NCI-H187 treated with DMSO at 0.1 percent for 48 hours (cell line): ENCODE measurements at regions not wholly inside any gene's neighbourhood (a gene's known extent, or its start where the extent isn't known, plus 50 kb on each side); places are given as distances from the start of the nearest gene placed in this dataset.
"Not testable (repeated sequence)": the region's sequence is repeated elsewhere in the genome, so short reads cannot be mapped to it uniquely, and the experiment has no call there.

Experiments
- DNase-seq: peaks from one replicate; lab custom pipeline; 2025; lab: John Stamatoyannopoulos, UW

GRCh38 chr3:110327870-110328269 lies 743.7 kb upstream of the NECTIN3 start:
- DNase-seq, result no peak

- not testable (repeated sequence) for DNase-seq
Observed at GRCh38 chr3:110331562-110331961, 740.1 kb upstream of the NECTIN3 start.

- no peak for DNase-seq
Observed at GRCh38 chr3:110332629-110333028, 739.0 kb upstream of the NECTIN3 start.

GRCh38 chr3:110341047-110341446 lies 730.6 kb upstream of the NECTIN3 start:
- DNase-seq, result no peak

DNA sequence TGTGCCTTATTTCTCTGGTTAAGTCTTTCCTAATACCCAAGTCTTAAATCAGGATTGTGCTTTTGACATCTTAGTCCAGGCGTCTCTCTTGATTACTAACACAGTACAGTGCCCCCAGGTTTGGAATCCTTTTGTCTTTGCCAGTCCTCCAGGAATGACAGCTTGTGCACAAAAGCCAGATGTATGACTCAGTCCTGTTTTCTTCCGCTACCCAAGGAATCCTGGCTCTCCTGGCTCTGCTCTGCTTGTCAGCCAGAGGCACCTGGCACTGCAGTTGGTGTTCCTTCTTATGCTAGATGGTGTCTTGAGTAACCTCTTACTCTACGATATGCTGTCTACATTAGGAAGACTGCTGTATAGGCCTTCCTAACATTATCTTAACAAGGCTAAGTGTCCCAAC lies 728.2 kb upstream of the NECTIN3 start:
- DNase-seq, result no peak

DNA sequence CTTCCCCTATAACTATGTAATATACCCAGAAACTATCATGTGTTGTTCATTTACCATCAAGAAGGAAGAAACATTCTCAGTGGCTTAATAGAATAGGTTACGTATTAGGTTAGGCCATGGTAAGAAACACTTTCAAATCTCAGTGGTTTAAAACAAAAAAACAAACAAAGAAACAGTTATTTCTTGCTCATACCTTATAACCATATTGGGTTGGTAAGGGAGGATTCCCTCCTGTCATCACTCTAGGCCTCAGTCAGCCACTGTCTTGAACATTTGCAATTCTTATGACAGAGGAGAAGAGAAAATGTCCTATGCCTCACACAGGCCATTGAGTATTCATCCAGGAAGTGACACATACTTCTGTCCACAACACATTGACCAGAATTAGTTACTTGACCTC lies 727.7 kb upstream of the NECTIN3 start:
- DNase-seq, result no peak

GRCh38 chr3:110344487-110344886 lies 727.1 kb upstream of the NECTIN3 start:
- DNase-seq, result no peak

- no peak for DNase-seq
Observed at GRCh38 chr3:110344897-110345767, 726.5 kb upstream of the NECTIN3 start.

DNA sequence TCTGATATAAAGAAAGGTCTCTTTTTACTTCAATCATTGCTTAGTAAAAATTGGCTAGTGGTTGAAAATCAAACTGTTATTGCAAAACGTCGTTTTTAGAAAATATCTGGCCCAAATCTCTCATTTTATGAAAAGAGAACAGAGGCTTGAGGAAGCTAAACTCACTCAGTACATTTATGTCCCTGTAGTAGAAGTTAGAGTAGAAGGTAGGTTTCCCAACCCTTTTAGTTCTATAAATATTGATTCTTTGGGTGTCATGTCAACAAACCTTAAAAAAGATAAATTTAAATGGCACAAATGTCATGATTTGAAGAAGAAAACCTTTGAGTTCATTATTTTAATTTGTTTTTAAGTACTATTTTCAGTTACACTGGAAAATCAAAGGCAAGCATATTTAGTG lies 722.3 kb upstream of the NECTIN3 start:
- no peak for DNase-seq

GRCh38 chr3:110352841-110353604 lies 718.6 kb upstream of the NECTIN3 start:
- DNase-seq, result no peak

DNA sequence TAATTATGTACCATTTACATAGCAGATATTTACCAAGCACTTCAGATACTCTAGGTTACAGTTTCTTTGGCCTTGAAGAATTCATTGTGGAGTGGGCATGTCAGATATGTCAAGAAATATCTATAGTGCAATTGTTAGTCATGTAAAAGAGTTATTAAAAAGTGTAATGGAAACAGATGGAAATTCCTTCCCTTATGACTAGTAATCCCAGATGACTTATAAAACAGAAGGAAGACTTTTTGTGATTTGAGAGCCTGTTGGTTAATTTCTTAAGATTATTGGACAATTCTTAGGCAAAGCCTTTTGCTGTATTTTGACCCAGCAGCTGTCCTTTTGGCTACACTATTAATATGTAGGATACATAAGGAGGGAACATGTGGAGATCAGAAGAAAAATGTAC lies 708.9 kb upstream of the NECTIN3 start:
- DNase-seq, result no peak

- DNase-seq, result not testable (repeated sequence)
Observed at GRCh38 chr3:110367289-110367688, 704.3 kb upstream of the NECTIN3 start.

DNA sequence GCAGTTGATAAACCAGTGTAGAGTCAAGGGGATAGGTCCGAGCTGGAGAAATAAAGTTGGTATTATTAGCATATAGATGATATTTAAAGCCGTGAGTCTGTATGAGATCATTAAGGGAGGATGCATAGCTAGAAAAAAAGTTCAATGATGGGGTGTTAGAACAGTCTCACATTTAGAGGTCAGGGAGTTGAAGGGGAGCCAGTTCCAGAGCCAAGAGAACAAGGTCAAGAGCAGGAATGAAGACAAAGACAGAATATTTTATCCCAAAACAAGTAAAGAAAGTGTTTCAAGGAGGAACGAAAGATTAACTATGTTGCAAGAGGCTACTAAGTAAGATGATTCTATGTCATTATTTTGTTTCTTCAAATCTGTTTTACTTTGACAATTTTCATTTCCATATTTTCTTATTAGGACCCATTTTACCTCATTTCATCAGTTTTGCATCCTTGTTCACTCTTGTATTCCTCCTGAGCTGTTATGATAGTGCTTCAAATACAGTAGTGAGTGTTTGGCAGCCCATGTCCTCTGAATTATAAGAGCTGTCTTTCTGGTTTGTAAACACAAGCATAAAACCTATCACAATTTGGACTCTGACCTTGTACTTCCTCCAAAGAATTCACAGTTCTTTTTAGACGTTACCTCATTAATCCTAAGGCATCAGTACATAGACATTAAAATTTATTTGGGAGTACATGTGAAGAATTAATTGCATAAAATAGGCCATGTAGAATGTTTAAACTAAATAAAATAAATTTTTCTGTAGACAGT lies 695.7 kb upstream of the NECTIN3 start:
- DNase-seq, result no peak

- no peak for DNase-seq
Observed at GRCh38 chr3:110378481-110378880, 693.1 kb upstream of the NECTIN3 start.

- peak; percentile 12 for DNase-seq
Observed at GRCh38 chr3:110381992-110382391, 689.6 kb upstream of the NECTIN3 start.

- DNase-seq, result no peak
Observed at GRCh38 chr3:110383356-110383755, 688.3 kb upstream of the NECTIN3 start.

DNA sequence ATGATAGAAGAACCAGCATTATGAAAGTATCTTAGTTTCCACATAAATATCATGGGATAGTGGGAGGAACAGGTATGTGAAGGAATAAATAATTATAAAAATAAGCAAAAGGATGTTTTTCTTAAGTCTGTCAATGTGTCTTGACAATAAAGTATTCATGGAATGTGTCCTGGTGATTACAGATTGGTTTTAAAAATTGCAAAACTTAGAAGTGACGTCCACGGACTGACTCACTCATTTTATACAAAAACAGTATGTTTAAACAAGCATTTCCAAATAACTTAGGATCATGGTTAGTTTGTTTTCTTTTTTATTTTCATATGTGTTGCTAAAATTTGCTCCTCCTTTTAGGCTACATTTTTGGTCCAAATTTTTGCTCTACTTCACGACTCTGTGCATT lies 687.0 kb upstream of the NECTIN3 start:
- DNase-seq, result no peak

GRCh38 chr3:110389005-110389404 lies 682.6 kb upstream of the NECTIN3 start:
- DNase-seq, result no peak

DNA sequence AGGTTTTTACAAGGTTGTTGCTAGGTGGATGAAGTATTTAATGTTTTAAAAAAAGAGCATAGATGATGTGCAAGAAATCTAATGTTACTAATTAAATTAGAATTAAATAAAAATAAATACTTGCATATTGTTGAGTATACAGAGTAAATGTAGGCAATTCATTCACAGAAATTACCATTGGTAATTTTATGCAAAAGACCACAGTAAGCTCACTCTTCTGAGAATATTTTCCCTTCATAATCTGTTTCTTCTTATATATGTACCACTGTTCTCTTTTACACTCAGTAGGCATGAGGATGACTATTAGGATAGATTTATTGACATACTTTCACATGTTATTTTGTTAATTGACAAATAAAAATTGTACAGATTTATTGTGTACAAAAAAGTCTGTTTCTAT lies 681.2 kb upstream of the NECTIN3 start:
- DNase-seq, result no peak

DNA sequence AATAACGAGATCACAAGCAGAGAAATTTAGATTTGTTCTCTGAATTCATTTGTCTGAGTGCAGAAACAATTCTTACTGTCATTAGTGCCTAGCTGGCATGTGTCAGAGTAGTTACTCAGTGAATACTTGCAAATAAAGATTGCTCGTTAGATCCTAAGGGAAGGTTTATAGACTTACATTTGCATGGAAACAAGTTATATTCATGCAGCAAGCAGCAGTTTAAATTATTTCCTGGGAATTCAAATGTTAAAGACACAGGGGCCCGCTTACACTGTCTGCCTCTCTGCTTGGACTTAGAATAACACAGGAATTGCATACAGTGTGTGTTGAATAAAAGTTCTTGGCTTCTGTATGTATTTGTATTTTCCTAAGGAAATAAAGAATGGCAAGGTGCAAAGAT lies 680.6 kb upstream of the NECTIN3 start:
- no peak for DNase-seq

DNA sequence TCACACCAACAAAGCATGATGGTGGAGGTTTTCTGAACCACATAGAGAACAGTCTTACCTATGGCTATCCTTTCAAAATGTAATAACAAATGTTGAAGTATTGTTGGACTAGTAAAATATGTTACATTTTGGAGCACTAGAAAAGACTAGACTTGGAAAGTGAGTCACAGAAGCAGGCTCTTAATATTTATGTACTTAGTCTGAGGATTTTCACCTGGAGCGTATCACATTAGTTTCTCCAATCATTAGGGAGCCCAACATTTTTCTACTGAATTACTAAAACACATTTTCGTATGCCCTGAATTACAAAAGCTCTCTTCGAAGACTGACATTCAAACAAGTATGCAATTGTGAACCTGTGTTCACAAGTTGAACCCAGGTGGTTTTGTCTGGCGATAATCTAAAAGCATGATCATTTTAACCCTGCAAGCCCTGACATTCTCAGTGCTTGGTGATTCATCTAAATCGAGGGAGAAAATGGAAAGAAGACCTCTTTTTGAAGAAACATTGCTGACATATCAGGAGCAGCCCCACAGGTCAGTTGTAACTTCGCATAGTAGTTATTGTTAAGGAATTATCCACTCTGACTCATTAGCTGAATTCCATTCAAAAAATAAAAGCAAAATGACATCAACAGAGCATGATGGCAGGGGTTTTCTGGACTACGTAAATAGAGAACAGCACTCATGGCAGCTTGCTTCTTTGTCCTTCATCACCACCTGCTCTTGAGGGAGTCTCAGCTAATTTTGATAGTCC lies 679.8 kb upstream of the NECTIN3 start:
- DNase-seq, result no peak

DNA sequence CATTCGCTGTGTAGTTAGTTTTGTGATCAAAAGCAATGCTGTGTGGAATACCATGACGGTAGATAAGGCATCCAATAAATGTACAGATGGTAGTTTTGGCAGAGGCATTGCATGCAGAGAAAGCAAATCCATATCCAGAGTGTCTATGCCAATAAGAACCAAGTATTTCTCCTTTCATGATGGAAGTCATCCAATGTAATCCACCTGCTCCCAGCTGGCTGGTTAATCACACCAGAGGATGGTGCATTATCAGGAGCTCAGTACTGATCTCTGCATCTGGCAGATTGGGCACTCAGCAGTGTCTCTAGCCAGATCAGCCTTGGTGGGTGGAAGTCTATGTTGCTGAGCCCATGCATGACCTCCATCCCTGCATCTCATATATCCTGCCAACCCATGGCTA lies 677.7 kb upstream of the NECTIN3 start:
- DNase-seq, result no peak
